WI38 (cell line): ENCODE measurements at regions not wholly inside any gene's neighbourhood (a gene's known extent, or its start where the extent isn't known, plus 50 kb on each side); places are given as distances from the start of the nearest gene placed in this dataset.

Experiments used
- H3K4me3 ChIP-seq: 2 replicates; pipeline ENCODE4 v1.5.1; 2011; ENCODE audit warnings: low read depth, mild to moderate bottlenecking, control low read depth, low read length
- CTCF ChIP-seq: IDR thresholded peaks from 2 replicates; pipeline ENCODE4 v1.5.1; 2012; ENCODE audit warnings: low read depth, mild to moderate bottlenecking, control low read depth, low read length

- no peak overlapping the region for H3K4me3 ChIP-seq
- no peak for TF ChIP-seq CTCF
Observed at GRCh38 chr11:112539741-112540140, 279.1 kb upstream of the PLET1 start.

DNA sequence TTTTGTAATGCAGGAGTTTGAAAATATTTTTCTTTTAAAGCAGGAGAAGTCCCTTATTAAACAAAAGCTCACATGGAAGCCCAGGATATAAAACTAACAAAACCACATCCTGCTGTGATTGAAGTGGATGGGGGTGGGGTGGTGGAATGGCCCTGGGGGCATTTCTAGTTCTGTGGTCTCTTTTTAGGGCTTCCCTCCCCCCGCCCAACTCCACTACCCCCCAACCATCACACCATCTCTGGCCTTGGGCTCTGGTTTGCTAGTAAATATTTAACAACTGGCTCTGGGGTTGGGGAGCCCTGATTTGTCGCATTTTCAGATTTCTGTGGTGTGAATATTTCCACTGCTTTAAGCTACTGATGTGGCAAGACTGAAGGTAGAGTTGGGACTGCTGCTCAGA, 279.6 kb upstream of the PLET1 start:
- TF ChIP-seq CTCF: no peak
- no peak overlapping the region for H3K4me3 ChIP-seq

DNA sequence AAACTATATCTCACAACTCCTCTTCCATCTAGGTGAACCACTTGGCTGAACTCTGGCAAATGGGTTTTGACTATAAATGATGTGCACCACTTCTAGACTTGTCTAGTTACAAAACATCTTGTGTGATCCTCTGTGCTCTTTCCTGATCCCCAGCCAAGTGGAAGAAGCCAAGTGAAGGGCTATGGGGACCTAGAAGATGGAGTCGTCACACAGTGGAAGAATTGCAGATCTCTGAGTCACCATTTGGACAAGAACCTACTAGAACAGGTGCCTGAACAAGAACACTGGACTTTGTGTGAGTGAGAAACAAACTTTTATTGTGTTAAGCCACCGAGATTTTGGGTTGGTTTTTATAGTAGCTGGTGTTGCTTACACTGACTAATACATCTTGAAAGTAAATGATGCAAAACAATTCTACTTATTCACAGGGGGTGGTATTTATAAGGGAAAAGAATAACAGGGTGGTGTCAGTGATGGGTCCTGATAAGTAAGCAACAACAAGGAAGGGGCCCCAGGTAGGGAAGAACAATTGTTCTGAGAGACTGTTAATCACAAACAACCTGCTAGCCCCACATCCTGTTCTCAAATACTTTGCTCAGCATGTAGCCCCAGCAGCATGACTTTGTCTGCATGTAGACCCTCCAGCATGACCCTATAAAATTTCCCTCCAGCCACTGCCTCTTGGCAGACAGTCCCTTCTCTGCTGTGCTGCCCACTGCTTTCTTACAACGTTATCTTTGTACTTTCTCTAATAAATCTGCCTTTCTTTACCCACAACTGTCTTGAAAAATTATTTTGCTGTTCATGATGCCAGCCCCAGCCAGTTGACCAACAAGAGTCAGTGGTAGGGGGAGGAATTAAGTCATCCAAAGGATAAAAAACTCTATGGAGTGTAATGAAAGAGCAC, 280.7 kb upstream of the PLET1 start:
- H3K4me3 ChIP-seq: no peak overlapping the region
- no peak for TF ChIP-seq CTCF

- no peak for TF ChIP-seq CTCF
- H3K4me3 ChIP-seq: no peak overlapping the region
Observed at GRCh38 chr11:112542479-112542878, 281.8 kb upstream of the PLET1 start.

GRCh38 chr11:112543390-112543789, 282.7 kb upstream of the PLET1 start:
- TF ChIP-seq CTCF: no peak
- no peak overlapping the region for H3K4me3 ChIP-seq

DNA sequence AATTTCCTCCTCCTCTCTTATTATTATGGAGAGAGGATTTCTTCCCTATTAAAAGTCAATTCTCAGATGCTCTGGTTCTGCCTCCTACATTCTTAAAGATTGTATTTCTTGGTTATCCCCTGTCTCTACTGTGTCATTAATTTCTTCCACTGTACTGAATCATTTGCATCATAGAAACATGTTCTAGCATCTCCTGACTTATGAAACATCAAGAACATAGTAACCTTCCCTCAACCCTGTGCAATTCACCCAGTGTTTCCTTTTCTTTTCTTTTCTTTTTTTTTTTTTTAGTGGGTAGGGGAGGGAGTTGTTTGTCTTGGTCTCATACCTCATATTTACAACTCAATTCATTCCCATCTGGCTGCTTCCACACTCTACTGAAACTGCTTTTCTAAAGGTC, 288.0 kb upstream of the PLET1 start:
- no peak for TF ChIP-seq CTCF
- H3K4me3 ChIP-seq: no peak overlapping the region

GRCh38 chr11:112553205-112553731, 292.6 kb upstream of the PLET1 start:
- H3K4me3 ChIP-seq: no peak overlapping the region
- TF ChIP-seq CTCF: no peak
